Endothelial cell of umbilical vein (primary cell): ENCODE measurements at regions not wholly inside any gene's neighbourhood (a gene's known extent, or its start where the extent isn't known, plus 50 kb on each side); places are given as distances from the start of the nearest gene placed in this dataset.

Experiments
- BruUV-seq: library from RNA; stranded (reverse); fragments of 400-500 nt; replicated peaks from 2 replicates; lab custom pipeline; 2021; lab: Mats Ljungman, UMichigan
- CTCF ChIA-PET: fragments of 300-600, 350-600 bp; sonication (Branson Sonifier 250); formaldehyde crosslinking; loops from one replicate; lab custom pipeline; 2021; ENCODE audit warnings: antibody characterized with exemption, inconsistent platforms; lab: Charles Lee
- POLR2A ChIA-PET: fragments of 300-600, 350-600 bp; sonication (Branson Sonifier 250); formaldehyde crosslinking; loops from one replicate; lab custom pipeline; 2021; ENCODE audit warnings: antibody characterized with exemption, inconsistent platforms; lab: Charles Lee
- DNase-seq: peaks from one replicate; pipeline ENCODE4 v3.0.0-alpha.2; 2011; ENCODE audit warnings: low read depth, low spot score
- FAIRE-seq: peaks from 2 replicates; lab custom pipeline; 2011; peaks lifted over from hg19 to GRCh38; lab: Jason Lieb, UNC
- H2AFZ ChIP-seq: 2 replicates; pipeline ENCODE4 v1.6.0; 2012; ENCODE audit warnings: low read depth, low read length, control low read depth, inconsistent platforms
- H3K27ac ChIP-seq: 2 replicates; pipeline ENCODE4 v1.5.1; 2011; ENCODE audit warnings: low read depth, mild to moderate bottlenecking, control low read depth, low read length, moderate library complexity; ENCODE audit not compliant: insufficient read depth
- H3K27me3 ChIP-seq, 2 experiments: 2 replicates each; pipeline versions ENCODE4 v1.6.0 to v1.6.1; 2011; ENCODE audit warnings: low read length in 2 of 2, mixed read lengths in 1 of 2; ENCODE audit not compliant: control insufficient read depth in 2 of 2, insufficient read depth in 2 of 2
- H3K36me3 ChIP-seq, 2 experiments: 2 replicates in 1 of 2; 3 replicates in 1 of 2; pipeline ENCODE4 v1.5.1; 2011; ENCODE audit warnings: low read length in 2 of 2, mild to moderate bottlenecking in 1 of 2, moderate library complexity in 1 of 2; ENCODE audit not compliant: control insufficient read depth in 2 of 2, insufficient read depth in 2 of 2; ENCODE audit errors: extremely low read depth in 1 of 2
- H3K4me1 ChIP-seq: 3 replicates; pipeline ENCODE4 v1.5.1; 2011; ENCODE audit warnings: mild to moderate bottlenecking, low read length; ENCODE audit not compliant: control insufficient read depth, insufficient read depth; ENCODE audit errors: extremely low read depth
- H3K4me2 ChIP-seq: 2 replicates; pipeline ENCODE4 v1.6.1; 2011; ENCODE audit warnings: low read length, control low read depth, mixed read lengths; ENCODE audit not compliant: insufficient read depth
- H3K4me3 ChIP-seq, 3 experiments: fragments of 200-600 bp in 1 of 3; sonication (generic), shearing (Covaris generic) in 1 of 3; replicated peaks in 1 of 3; 2 replicates each; pipeline ENCODE4 v1.5.1; 2011 to 2016; ENCODE audit warnings: control low read depth in 3 of 3, low read length in 3 of 3, mild to moderate bottlenecking in 2 of 3, inconsistent platforms in 1 of 3, low read depth in 1 of 3, moderate library complexity in 1 of 3; ENCODE audit not compliant: insufficient read depth in 1 of 3
- H3K79me2 ChIP-seq: 2 replicates; pipeline ENCODE4 v1.6.0; 2012; ENCODE audit warnings: low read length, inconsistent platforms; ENCODE audit not compliant: control insufficient read depth, insufficient read depth
- H3K9ac ChIP-seq: replicated peaks from 2 replicates; pipeline ENCODE3; 2011; ENCODE audit warnings: low read length, control low read depth; ENCODE audit not compliant: insufficient read depth; ENCODE audit errors: extremely low read depth
- H3K9me1 ChIP-seq: replicated peaks from 3 replicates; pipeline ENCODE4 v1.6.0; 2011; ENCODE audit warnings: mild to moderate bottlenecking, low read length; ENCODE audit not compliant: control insufficient read depth, insufficient read depth; ENCODE audit errors: extremely low read depth
- H3K9me3 ChIP-seq: replicated peaks from 2 replicates; pipeline ENCODE4 v1.5.1; 2012; ENCODE audit warnings: low read length, inconsistent platforms; ENCODE audit not compliant: control insufficient read depth, insufficient read depth
- H4K20me1 ChIP-seq: replicated peaks from 2 replicates; pipeline ENCODE3; 2011; ENCODE audit warnings: mild to moderate bottlenecking, low read length; ENCODE audit not compliant: control insufficient read depth, insufficient read depth; ENCODE audit errors: extremely low read depth
- CTCF ChIP-seq, 2 donors: IDR thresholded peaks; 1 replicate in 1 of 2; 2 replicates in 1 of 2; pipeline ENCODE4 v1.5.1; 2011; ENCODE audit warnings: low read length in 2 of 2, mild to moderate bottlenecking in 2 of 2, moderate library complexity in 2 of 2, control low read depth in 1 of 2, inconsistent platforms in 1 of 2, low read depth in 1 of 2; ENCODE audit not compliant: insufficient read depth in 1 of 2; ENCODE audit errors: extremely low read depth in 1 of 2
- EZH2 ChIP-seq: IDR thresholded peaks from 2 replicates; pipeline ENCODE4 v1.6.1; 2012; ENCODE audit warnings: borderline replicate concordance, low read depth, mild to moderate bottlenecking, moderate library complexity, low read length, inconsistent platforms; ENCODE audit not compliant: severe bottlenecking
- FOS ChIP-seq: IDR thresholded peaks from 2 replicates; pipeline ENCODE4 v1.6.1; 2011; ENCODE audit warnings: mild to moderate bottlenecking, low read length, moderate library complexity, borderline replicate concordance; ENCODE audit not compliant: insufficient read depth
- GATA2 ChIP-seq: IDR thresholded peaks from 2 replicates; pipeline ENCODE4 v1.7.0; 2011; ENCODE audit warnings: low read depth, mild to moderate bottlenecking, moderate library complexity, mixed read lengths, low read length; ENCODE audit not compliant: insufficient read length, insufficient read depth
- JUN ChIP-seq: IDR thresholded peaks from 2 replicates; pipeline ENCODE4 v1.6.1; 2011; ENCODE audit warnings: borderline replicate concordance, low read depth; ENCODE audit not compliant: insufficient read length, insufficient read depth
- MAX ChIP-seq: IDR thresholded peaks from 2 replicates; pipeline ENCODE4 v1.6.1; 2011; ENCODE audit not compliant: insufficient read depth, insufficient read length
- MYC ChIP-seq: IDR thresholded peaks from one replicate; pipeline ENCODE4 v1.6.1; 2011; ENCODE audit warnings: mild to moderate bottlenecking, low read depth, low read length
- POLR2A ChIP-seq: IDR thresholded peaks from 2 replicates; pipeline ENCODE4 v1.6.1; 2012; ENCODE audit warnings: low read depth, mild to moderate bottlenecking, control low read depth, low read length
- POLR2AphosphoS5 ChIP-seq: IDR thresholded peaks from 2 replicates; pipeline ENCODE4 v1.6.1; 2012; ENCODE audit warnings: low read depth, mild to moderate bottlenecking, control low read depth, low read length, moderate library complexity; ENCODE audit not compliant: insufficient read depth
- dilution Hi-C: fragments of 300-500 bp; cut with MboI; formaldehyde crosslinking; loops from one replicate; pipeline ENCODE4 v1.15.0; 2019; ENCODE audit warnings: low sequenced_read_pairs; ENCODE audit not compliant: extremely low pct_ligation_motif_present
- intact Hi-C: fragments of 100-400 bp; cut with micrococcal nuclease; formaldehyde crosslinking; loops from one replicate; pipeline ENCODE4 v1.10.0; 2022

- Histone ChIP-seq H3K27ac (no peak overlapping the region), H3K9ac (no peak overlapping the region), H3K27me3 (no peaks in the 10 kb centered on the region), H3K9me1 (no peaks in the 10 kb centered on the region), H3K79me2 (no peaks in the 10 kb centered on the region), H3K4me2 (no peak overlapping the region), H4K20me1 (no peaks in the 10 kb centered on the region), H3K4me1 (no peaks in the 10 kb centered on the region), H3K36me3 (no peaks in the 10 kb centered on the region), H3K4me3 (no peak overlapping the region), H3K9me3 (no peaks in the 10 kb centered on the region), H2AFZ (no peak overlapping the region)
- FAIRE-seq, result no peak
- DNase-seq, result no peak
- intact Hi-C loops, result no loop called here
- dilution Hi-C loops, result no loop called here
- CTCF ChIA-PET, result no interaction called here
- POLR2A ChIA-PET, result no interaction called here
- no peak for TF ChIP-seq JUN
- TF ChIP-seq MYC, result no peak
- no peak for TF ChIP-seq FOS
- TF ChIP-seq CTCF (IDR thresholded peaks at IDR 0.05; ENCODE audit: extremely low read depth in 1 of 2, insufficient read depth in 1 of 2, low read depth in 1 of 2, low read length in 2 of 2), result no peak
- no peak for TF ChIP-seq EZH2
- BruUV-seq, result no TSS peak
Measured at GRCh38 chr4:115548123-115548522, 434.7 kb upstream of the NDST4 start.

- no peak overlapping the region for H3K4me2 ChIP-seq
- no peak overlapping the region for H2AFZ ChIP-seq
- no peaks in the 10 kb centered on the region for H3K9me1 ChIP-seq
- no peak for DNase-seq
- no peaks in the 10 kb centered on the region for H3K27me3 ChIP-seq
- H4K20me1 ChIP-seq, result no peaks in the 10 kb centered on the region
- BruUV-seq, result no TSS peak
- dilution Hi-C loops (no loop called here), intact Hi-C loops (no loop called here)
- H3K36me3 ChIP-seq, result no peaks in the 10 kb centered on the region
- no peaks in the 10 kb centered on the region for H3K79me2 ChIP-seq
- TF ChIP-seq POLR2AphosphoS5 (no peak), EZH2 (no peak), MAX (no peak), MYC (no peak), GATA2 (no peak), JUN (no peak), CTCF (IDR thresholded peaks at IDR 0.05; ENCODE audit: extremely low read depth in 1 of 2, insufficient read depth in 1 of 2, low read depth in 1 of 2, low read length in 2 of 2) (no peak), FOS (no peak), POLR2A (no peak)
- no peak overlapping the region for H3K27ac ChIP-seq
- FAIRE-seq, result no peak
- no peaks in the 10 kb centered on the region for H3K4me1 ChIP-seq
- no peaks in the 10 kb centered on the region for H3K9me3 ChIP-seq
- CTCF ChIA-PET, result no interaction called here
- POLR2A ChIA-PET, result no interaction called here
- no peak overlapping the region for H3K9ac ChIP-seq
- no peak overlapping the region for H3K4me3 ChIP-seq
Measured at GRCh38 chr4:115537387-115537786, 424.0 kb upstream of the NDST4 start.
